ENCODE measurements at regions not wholly inside any gene's neighbourhood (a gene's known extent, or its start where the extent isn't known, plus 50 kb on each side); places are given as distances from the start of the nearest gene placed in this dataset.

GRCh38 chr6:109315341-109316110 is 66.7 kb downstream of the CD164 start:
- peak; percentile 43 to 83 for DNase-seq

DNA sequence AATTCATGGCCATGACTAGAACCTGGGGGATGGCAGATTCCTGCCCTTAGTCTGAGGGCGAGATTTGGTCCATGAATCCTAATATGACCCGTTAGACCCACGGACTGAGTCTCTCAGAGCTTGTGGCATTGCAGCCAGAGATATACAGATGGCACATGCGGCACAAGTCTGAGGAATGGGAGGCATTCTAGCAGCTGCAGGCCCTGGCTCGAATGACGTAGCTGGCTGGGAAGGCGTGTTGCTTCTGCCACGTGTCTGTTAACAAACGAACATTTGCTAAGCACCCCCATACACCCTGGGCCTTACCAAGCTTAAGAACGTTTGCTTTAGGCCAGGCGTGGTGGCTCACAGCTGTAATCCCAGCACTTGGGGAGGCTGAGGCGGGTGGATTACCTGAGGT is 68.0 kb downstream of the CD164 start:
- DNase-seq = peak in 1 of 2 experiments; percentile 10

- no peak for DNase-seq
Measured at GRCh38 chr6:109313139-109313538, 69.1 kb downstream of the CD164 start.

DNA sequence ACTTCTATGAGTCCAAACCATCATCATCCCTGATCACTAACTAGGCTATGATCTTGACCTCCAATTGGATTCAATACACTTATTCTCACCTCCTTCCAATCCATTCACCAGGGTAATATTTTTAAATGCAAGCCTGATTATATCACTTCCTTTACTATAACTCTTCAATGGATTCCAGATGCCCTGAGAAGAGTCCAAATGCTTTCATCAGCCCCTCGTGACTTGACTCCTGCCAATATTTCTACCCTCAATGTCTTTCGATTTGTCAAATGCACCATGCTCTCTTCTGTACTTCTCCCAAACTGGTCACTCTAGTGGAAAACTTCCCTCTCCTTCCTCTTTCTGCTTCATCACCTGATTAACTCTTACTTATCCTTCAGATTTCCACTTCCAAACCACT is 70.8 kb downstream of the CD164 start:
- no peak for DNase-seq

DNA sequence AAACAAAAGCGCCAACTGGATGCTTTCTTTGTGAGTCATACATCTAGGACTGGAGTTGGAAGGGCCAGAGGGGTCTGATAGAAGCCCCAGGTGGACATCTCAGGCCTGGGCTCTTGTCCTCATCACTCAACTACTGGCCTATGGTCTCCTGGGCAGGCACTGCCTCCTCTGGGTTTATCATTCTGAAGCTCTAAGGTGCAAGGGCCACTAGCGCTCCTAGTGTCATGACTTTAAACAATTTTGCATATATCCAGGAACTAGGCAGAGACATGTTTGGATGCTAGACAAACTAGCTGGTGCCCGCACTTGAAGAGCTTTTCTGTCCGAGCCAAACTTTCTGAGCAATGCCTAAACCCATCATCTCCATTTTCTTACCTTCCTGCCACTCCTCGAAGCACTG is 72.3 kb downstream of the CD164 start:
- no peak for DNase-seq

GRCh38 chr6:109308018-109308492 is 74.2 kb downstream of the CD164 start:
- no peak for DNase-seq

- DNase-seq = no peak
Measured at GRCh38 chr6:109306733-109307132, 75.5 kb downstream of the CD164 start.

DNA sequence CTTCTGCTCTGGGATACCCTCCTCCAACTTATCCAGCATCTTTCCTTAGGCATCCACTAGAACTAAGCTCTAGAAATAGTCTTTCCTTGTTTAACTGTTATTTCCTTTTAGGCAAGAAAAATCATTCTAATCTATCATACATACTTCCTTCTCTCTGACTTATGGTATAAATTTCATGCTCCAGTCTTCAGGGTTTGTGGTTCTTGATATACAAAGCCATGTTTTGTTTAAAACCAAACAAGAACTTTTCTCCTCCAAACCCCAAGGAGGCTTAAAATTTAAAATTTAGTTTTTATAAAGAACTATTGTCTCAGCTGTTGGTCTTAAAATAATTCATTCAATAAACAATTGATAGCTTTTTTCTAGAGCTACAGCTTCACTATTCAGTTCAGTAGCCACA is 77.2 kb downstream of the CD164 start:
- no peak for DNase-seq

DNA sequence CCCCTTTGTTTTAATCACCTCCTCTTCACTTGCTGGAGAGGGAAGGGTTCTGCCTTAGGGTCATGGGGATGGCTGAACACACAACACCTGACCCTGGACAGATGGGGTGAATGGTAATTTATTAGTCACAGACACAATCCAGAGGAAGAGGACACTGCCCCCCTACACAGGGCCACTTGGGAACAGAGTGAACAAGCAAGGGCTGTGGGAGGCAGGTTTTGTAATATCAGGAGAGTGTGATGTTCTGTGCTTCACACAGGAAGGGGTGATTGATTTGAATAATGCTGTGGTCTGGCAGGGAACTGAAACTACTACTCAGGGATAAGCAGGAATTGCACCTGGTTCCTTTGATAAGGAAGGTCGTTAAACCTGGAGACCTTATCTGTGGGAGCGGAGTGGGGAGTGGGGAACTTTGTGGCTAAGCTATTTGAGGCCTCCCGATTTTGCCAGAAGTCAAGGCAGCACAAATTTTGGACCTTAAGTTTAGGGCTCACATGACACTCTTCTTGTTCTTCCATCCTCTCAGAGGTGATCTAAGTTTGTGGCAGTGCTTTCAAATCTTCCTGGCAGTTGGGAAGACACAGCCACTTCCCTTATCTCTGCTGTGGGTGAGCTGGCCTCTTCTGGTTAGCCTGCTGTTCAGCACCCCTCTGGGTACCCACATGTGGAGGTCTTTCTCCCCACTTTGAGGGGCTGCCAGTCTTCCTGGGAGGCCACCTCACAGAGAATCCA is 77.8 kb downstream of the CD164 start:
- DNase-seq = peak in 1 of 2 experiments; percentile 75

DNA sequence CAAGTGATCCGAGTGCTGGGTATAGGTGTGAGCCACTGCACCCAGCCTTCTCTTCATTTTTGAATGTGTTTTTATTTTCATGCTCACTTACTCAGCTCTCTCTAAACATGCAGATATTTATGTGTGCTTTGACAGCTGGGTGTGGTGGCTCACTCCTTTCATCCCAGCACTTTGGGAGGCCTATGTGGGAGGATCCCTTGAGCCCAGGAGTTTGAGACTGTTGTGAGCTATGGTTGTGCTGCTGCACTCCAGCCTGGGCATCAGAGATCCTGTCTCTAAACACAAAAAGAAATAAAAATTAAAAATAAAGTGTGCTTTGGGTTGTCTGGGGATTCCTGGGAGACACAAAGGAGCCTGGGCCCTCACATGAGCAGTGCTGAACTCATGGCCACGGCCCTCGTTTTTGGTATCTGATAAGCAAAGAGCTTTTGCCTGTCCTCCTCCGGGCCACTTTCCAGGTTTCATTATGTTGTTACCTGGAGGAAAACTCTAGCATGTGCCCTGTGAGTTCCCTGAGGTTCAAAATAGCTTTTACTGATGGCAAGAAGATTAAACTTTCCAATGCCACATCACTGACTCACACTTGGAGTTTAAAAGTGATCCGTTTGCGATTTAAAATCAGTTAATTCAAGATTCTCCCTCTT is 78.5 kb downstream of the CD164 start:
- DNase-seq = no peak

DNA sequence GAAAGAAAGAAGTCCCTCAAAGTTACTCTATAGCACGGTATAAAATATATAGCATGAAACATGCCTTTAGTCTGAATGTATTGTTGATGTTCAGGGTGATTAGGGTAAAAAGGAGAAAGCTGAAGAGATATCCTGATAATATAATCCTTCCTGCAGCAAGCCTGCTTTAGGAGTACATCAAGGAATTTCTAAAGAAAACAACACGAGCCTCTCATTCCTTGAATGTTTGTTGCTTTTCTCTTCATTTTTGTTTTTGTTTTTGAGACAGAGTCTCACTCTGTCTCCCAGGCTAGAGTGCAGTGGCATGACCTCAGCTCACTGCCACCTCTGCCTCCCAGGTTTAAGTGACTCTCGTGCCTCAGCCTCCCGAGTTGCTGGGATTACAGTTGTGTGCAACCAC is 79.1 kb downstream of the CD164 start:
- DNase-seq = no peak

GRCh38 chr6:109302176-109302575 is 80.1 kb downstream of the CD164 start:
- no peak for DNase-seq

GRCh38 chr6:109301418-109301817 is 80.8 kb downstream of the CD164 start:
- no peak for DNase-seq

- DNase-seq = no peak
Measured at GRCh38 chr6:109300874-109301273, 81.4 kb downstream of the CD164 start.

DNA sequence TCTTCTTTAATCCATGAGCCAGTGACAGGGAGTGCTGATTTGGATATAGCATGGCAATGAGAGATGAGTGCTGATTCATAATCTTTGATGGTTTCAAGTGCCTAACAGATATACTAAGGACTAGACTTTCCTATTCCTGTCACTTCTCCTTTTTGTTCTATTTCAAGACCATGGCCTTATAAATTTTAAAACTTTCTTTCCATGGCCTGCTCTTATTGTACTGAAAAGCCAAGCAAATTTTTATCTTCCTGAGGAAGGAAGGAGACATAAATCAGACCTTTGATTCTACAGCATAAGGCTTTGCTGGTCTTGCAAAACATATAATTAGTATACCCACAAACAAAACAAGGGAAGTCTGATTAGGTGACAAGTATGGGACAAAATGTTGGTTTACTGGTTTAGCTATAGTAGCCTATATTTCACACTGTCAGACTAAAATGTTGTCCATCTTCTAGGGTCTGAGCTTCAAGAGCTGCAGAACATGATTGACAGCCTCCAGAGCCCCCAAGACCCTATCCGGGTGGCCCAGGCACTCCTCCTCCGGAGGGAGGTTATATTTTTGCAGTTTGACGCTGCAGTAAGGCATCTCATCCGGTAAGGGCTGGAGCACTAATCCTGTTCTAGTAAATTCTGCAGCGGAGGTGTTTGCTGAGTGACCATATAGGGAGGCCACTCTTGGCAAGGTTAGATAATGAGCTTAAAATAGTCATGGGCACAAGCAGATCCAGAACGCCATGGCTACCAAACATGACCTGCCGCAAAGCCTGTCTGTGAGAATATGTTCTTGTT is 82.3 kb downstream of the CD164 start:
- DNase-seq = no peak

- DNase-seq = no peak
Measured at GRCh38 chr6:109299265-109299607, 83.0 kb downstream of the CD164 start.

GRCh38 chr6:109298605-109299264 is 83.5 kb downstream of the CD164 start:
- DNase-seq = peak in 1 of 2 experiments; percentile 27

DNA sequence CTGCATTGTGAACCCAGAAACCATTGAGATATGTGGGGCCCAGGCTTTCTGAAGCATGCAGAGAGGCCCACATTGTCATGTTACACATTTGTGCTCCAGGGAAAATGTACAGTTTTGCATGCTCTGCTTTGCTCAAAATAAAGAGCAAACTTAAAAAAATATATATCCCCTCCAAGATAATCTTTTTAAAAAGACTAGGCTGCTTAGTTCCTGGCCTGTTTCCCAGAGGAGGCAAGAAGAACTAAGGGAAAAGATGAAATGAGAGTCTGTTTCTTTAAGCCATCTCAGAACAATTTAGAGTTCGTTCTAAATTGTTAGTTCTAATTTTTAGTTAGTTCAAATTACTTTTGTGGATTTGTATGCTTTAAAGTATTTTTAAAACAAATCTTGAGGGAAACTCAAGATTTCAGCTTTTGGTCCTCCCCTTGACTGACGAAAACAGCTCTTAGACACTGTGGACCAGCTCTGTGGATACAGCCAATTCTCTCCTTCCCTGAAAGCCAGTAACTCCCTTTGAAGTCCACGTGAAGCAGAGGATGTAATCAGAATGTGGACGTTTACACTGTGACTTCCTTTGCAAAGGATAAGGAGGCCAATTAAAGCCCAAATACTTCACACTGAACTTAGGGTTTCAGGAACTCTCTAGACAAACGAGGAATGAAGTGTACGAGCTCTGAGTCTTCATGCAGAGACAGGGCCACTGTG is 84.7 kb downstream of the CD164 start:
- no peak for DNase-seq

- no peak for DNase-seq
Measured at GRCh38 chr6:109296971-109297372, 85.3 kb downstream of the CD164 start.

GRCh38 chr6:109296452-109296851 is 85.8 kb downstream of the CD164 start:
- no peak for DNase-seq

GRCh38 chr6:109295774-109296156 is 86.5 kb downstream of the CD164 start:
- DNase-seq = no peak

All from NCI-H524 (cell line).